DMS114 treated with DMSO at 0.1 percent for 48 hours (cell line): ENCODE measurements at regions not wholly inside any gene's neighbourhood (a gene's known extent, or its start where the extent isn't known, plus 50 kb on each side); places are given as distances from the start of the nearest gene placed in this dataset.

Source experiments
- DNase-seq: peaks from one replicate; lab custom pipeline; 2025; ENCODE audit not compliant: unreplicated experiment; lab: John Stamatoyannopoulos, UW

GRCh38 chr1:193794239-193794638, 607.8 kb upstream of the B3GALT2 start:
- DNase-seq = no peak

GRCh38 chr1:193791746-193792145, 605.3 kb upstream of the B3GALT2 start:
- DNase-seq = no peak

GRCh38 chr1:193787061-193787460, 600.6 kb upstream of the B3GALT2 start:
- no peak for DNase-seq

- DNase-seq = no peak
Observed at GRCh38 chr1:193785850-193786420, 599.5 kb upstream of the B3GALT2 start.

- no peak for DNase-seq
Observed at GRCh38 chr1:193774536-193775323, 588.3 kb upstream of the B3GALT2 start.

GRCh38 chr1:193771596-193771995, 585.2 kb upstream of the B3GALT2 start:
- no peak for DNase-seq

GRCh38 chr1:193769651-193770050, 583.2 kb upstream of the B3GALT2 start:
- no peak for DNase-seq

- no peak for DNase-seq
Observed at GRCh38 chr1:193767886-193768285, 581.5 kb upstream of the B3GALT2 start.

- no peak for DNase-seq
Observed at GRCh38 chr1:193766329-193766728, 579.9 kb upstream of the B3GALT2 start.

- DNase-seq = no peak
Observed at GRCh38 chr1:193763266-193763665, 576.9 kb upstream of the B3GALT2 start.

- DNase-seq = no peak
Observed at GRCh38 chr1:193762236-193762635, 575.8 kb upstream of the B3GALT2 start.

GRCh38 chr1:193755441-193755840, 569.0 kb upstream of the B3GALT2 start:
- no peak for DNase-seq

- DNase-seq = no peak
Observed at GRCh38 chr1:193754732-193755427, 568.5 kb upstream of the B3GALT2 start.

- no peak for DNase-seq
Observed at GRCh38 chr1:193754151-193754550, 567.7 kb upstream of the B3GALT2 start.

- DNase-seq = no peak
Observed at GRCh38 chr1:193753038-193753756, 566.8 kb upstream of the B3GALT2 start.

GRCh38 chr1:193749868-193750267, 563.5 kb upstream of the B3GALT2 start:
- DNase-seq = no peak

GRCh38 chr1:193747579-193747978, 561.2 kb upstream of the B3GALT2 start:
- no peak for DNase-seq

GRCh38 chr1:193741228-193741627, 554.8 kb upstream of the B3GALT2 start:
- DNase-seq = no peak

- no peak for DNase-seq
Observed at GRCh38 chr1:193740762-193741161, 554.3 kb upstream of the B3GALT2 start.

- DNase-seq = no peak
Observed at GRCh38 chr1:193736507-193736906, 550.1 kb upstream of the B3GALT2 start.

GRCh38 chr1:193733674-193734073, 547.3 kb upstream of the B3GALT2 start:
- no peak for DNase-seq

- DNase-seq = no peak
Observed at GRCh38 chr1:193730017-193730416, 543.6 kb upstream of the B3GALT2 start.
